ENCODE measurements at regions not wholly inside any gene's neighbourhood (a gene's known extent, or its start where the extent isn't known, plus 50 kb on each side); places are given as distances from the start of the nearest gene placed in this dataset.

DNA sequence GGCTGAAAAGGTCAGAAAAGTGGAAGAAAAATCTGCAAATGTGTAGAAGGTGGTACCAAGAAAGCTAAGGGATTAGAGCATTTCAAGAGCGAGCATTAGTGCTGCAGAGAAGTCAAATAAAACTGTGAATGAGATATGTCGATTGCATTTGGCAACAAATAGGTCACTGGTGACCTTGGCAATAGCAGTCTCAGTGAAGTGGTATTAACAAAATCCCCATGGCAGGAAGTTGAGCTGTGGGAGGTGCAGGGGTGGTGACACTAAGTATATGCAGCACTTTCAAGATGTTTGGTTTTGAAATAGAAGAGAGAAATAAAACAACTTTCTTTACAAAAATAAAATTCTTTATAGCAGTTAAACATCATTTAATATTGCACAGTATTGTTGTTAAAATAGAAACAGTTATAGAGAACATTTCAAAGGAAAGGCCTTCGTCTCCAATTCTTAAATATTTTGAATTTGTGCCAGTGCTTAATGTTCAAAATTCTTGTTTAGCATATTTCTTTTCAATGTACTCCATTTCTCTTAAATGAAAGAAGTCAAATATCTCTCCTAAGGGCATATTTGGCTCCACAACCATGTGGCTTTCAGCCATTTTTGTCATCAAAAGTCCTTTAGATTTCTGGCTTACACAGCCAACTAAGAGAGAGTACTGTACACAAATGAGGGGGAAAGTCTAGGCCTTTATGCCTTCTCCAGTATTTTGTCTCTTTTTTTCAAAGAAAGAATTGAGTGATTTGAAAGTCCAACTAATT, 443.0 kb upstream of the MMADHC start:
- peak; percentile 17 for DNase-seq (ENCODE audit: low read depth)
- no peak overlapping the region for H3K4me3 ChIP-seq (replicated peaks; ENCODE audit: low read depth, low read length)
- TF ChIP-seq, protein P1, sequence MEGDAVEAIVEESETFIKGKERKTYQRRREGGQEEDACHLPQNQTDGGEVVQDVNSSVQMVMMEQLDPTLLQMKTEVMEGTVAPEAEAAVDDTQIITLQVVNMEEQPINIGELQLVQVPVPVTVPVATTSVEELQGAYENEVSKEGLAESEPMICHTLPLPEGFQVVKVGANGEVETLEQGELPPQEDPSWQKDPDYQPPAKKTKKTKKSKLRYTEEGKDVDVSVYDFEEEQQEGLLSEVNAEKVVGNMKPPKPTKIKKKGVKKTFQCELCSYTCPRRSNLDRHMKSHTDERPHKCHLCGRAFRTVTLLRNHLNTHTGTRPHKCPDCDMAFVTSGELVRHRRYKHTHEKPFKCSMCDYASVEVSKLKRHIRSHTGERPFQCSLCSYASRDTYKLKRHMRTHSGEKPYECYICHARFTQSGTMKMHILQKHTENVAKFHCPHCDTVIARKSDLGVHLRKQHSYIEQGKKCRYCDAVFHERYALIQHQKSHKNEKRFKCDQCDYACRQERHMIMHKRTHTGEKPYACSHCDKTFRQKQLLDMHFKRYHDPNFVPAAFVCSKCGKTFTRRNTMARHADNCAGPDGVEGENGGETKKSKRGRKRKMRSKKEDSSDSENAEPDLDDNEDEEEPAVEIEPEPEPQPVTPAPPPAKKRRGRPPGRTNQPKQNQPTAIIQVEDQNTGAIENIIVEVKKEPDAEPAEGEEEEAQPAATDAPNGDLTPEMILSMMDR (IDR thresholded peaks at IDR 0.05; ENCODE audit: low read length, missing control alignments) = no peak

DNA sequence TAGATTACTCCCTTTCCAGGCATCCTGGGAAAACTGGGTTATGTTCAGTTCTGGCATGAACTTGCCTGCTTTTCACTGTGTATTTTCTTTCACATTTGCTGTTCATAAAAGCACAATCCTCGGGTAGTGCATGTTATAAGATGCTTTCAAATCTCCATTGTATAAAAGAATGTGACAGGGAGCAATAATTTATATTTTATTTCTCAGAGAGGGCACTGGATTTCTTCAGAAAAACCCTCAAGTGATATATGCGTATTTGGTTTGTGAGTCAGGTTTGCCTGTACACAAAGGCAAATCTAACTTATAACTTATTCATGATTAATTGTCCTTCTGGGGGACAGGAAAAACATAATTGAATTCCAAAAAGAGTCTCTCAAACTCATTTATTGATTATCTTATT, 440.7 kb upstream of the MMADHC start:
- DNase-seq (ENCODE audit: low read depth) = no peak

DNA sequence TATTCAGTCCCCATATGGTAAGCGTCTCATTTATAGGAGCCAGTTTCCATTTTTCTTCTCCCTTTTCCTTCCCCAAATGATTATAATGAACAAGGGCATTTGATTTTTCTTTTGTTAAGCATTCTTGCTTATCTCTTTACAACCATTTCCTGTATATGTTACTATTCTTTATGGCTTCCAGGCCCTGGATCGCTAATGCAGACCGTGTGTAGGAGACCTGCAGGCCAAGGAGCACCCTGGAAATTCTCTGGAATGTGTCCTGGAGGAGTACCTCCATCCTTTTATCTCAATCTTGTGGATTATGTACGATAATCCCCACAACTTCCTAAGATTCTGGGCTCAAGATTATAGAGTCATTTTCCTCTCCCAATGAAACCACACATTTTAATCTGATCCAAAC, 439.6 kb upstream of the MMADHC start:
- no peak for DNase-seq (ENCODE audit: low read depth)
- H3K4me3 ChIP-seq (replicated peaks; ENCODE audit: low read depth, low read length) = no peak overlapping the region
- TF ChIP-seq, protein P1 (IDR thresholded peaks at IDR 0.05; ENCODE audit: low read length, missing control alignments) = no peak

More for the DNA sequence above, 440.7 kb upstream of the MMADHC start:
- no peak overlapping the region for H3K4me3 ChIP-seq (replicated peaks; ENCODE audit: low read depth, low read length)
- TF ChIP-seq, protein P1 (IDR thresholded peaks at IDR 0.05; ENCODE audit: low read length, missing control alignments) = no peak

DNA sequence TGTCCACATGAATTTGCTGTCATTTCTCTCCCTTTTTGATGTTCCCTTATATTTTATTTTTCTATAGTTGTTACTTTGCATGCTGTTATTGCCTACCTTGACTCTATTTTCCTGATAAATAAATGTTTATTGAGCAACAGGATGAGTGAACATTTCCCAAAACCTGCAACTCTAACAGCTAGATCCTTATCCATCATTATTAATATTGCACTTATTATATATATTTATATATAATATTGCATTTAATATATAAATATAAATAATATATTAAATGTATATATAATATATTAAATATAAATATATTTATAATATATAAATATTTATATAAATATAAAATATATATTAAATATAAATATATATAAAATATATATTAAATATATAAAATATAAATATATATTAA, 436.1 kb upstream of the MMADHC start:
- no peak overlapping the region for H3K4me3 ChIP-seq (replicated peaks; ENCODE audit: low read depth, low read length)
- DNase-seq (ENCODE audit: low read depth) = no peak
- TF ChIP-seq, protein P1 (IDR thresholded peaks at IDR 0.05; ENCODE audit: low read length, missing control alignments) = no peak

DNA sequence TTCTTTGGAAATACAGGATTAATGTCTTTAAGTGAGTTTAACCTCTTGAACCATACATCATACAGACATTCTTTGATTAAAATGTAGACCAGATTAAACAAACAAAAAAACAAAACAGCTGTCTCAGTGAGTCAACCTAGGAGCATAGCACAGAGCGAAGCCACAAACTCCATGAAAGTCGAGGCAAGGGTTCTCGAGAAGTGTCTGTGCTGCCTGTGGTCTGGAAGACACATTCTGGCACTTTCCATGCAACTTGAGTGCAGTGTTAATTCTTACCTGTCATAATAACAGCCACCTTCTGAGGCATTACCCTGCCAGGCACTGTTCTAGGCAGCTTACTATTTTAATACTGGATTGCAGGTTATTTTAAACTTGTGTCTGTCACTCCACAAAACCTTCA, 435.5 kb upstream of the MMADHC start:
- TF ChIP-seq, protein P1 (IDR thresholded peaks at IDR 0.05; ENCODE audit: low read length, missing control alignments) = no peak
- no peak for DNase-seq (ENCODE audit: low read depth)

DNA sequence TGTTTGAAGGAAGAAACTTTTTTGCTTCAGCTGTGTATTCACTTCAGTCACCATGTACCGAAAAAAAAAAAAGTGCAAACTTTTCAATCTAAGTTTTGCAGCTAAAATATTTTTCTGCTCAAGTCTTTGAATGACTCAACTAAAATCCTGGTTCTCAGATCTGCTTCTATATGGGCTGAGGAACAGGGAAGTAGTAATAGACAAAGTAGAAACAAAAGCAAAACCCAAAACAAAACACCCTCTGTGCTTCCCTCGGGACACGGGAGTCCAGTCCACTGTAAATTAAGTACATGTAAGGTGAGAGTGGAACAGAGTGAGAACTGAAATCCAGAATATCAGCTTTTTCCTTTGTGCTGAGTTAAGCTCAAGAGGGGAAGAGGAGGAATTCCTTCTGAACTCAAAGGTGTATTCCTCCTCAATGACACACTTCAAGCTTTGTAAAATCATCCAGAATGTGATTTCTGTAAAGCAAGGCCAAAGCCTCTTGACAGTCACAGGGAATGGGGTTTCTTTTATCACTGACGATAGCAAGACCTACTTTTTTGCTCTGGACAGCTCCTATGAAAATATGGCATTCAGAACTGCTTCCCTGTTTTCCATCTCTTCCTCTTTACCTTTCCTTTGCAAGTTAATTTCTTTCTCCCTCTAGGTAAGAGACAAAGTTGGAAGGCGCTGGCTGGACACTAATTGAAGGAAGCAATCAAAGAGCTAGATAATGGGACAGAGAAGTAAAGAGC, 433.5 kb upstream of the MMADHC start:
- no peak overlapping the region for H3K4me3 ChIP-seq (replicated peaks; ENCODE audit: low read depth, low read length)
- TF ChIP-seq, protein P1 (IDR thresholded peaks at IDR 0.05; ENCODE audit: low read length, missing control alignments) = no peak
- DNase-seq (ENCODE audit: low read depth) = no peak

More for the DNA sequence above, 435.5 kb upstream of the MMADHC start:
- no peak overlapping the region for H3K4me3 ChIP-seq (replicated peaks; ENCODE audit: low read depth, low read length)
